ENCODE measurements at regions not wholly inside any gene's neighbourhood (a gene's known extent, or its start where the extent isn't known, plus 50 kb on each side); places are given as distances from the start of the nearest gene placed in this dataset.

GRCh38 chr12:91778938-91779400 lies 366.7 kb downstream of the BTG1 start:
- no peak for TF ChIP-seq CTCF (IDR thresholded peaks at IDR 0.05; ENCODE audit: low read length)
- no peak for TF ChIP-seq EZH2 (IDR thresholded peaks at IDR 0.05; ENCODE audit: borderline replicate concordance, low read length)
